ENCODE measurements at regions not wholly inside any gene's neighbourhood (a gene's known extent, or its start where the extent isn't known, plus 50 kb on each side); places are given as distances from the start of the nearest gene placed in this dataset.
"Not testable (repeated sequence)": the region's sequence is repeated elsewhere in the genome, so short reads cannot be mapped to it uniquely, and the experiment has no call there.

GRCh38 chrX:1140236-1140681, 72.2 kb downstream of the CRLF2 start:
- no peak for DNase-seq

GRCh38 chrX:1139185-1139500, 73.3 kb downstream of the CRLF2 start:
- DNase-seq: no peak

- no peak for DNase-seq
These were observed 73.8 kb downstream of the CRLF2 start for GRCh38 chrX:1138476-1139184.

GRCh38 chrX:1137531-1137930, 74.9 kb downstream of the CRLF2 start:
- DNase-seq: no peak

GRCh38 chrX:1136582-1136981, 75.9 kb downstream of the CRLF2 start:
- DNase-seq: not testable (repeated sequence)

GRCh38 chrX:1134976-1135375, 77.5 kb downstream of the CRLF2 start:
- DNase-seq: no peak

- DNase-seq: no peak
These were observed 78.3 kb downstream of the CRLF2 start for GRCh38 chrX:1134156-1134555.

- no peak for DNase-seq
These were observed 85.7 kb downstream of the CRLF2 start for GRCh38 chrX:1126738-1127137.

GRCh38 chrX:1124531-1124930, 87.9 kb downstream of the CRLF2 start:
- no peak for DNase-seq

GRCh38 chrX:1122851-1123250, 89.6 kb downstream of the CRLF2 start:
- DNase-seq: not testable (repeated sequence)

- DNase-seq: no peak
These were observed 93.2 kb downstream of the CRLF2 start for GRCh38 chrX:1119275-1119674.

GRCh38 chrX:1118572-1119199, 93.8 kb downstream of the CRLF2 start:
- DNase-seq: no peak

GRCh38 chrX:1115411-1115810, 97.0 kb downstream of the CRLF2 start:
- DNase-seq: not testable (repeated sequence)

- no peak for DNase-seq
These were observed 100.1 kb downstream of the CRLF2 start for GRCh38 chrX:1112321-1112720.

- DNase-seq: no peak
These were observed 100.7 kb downstream of the CRLF2 start for GRCh38 chrX:1111601-1112300.

GRCh38 chrX:1109580-1110119, 102.8 kb downstream of the CRLF2 start:
- no peak for DNase-seq

- DNase-seq: no peak
These were observed 103.7 kb downstream of the CRLF2 start for GRCh38 chrX:1108501-1109445.

GRCh38 chrX:1106478-1107210, 105.8 kb downstream of the CRLF2 start:
- no peak for DNase-seq

GRCh38 chrX:1105671-1106419, 106.6 kb downstream of the CRLF2 start:
- DNase-seq: no peak

GRCh38 chrX:1105031-1105430, 107.4 kb downstream of the CRLF2 start:
- DNase-seq: not testable (repeated sequence)

GRCh38 chrX:1103360-1103759, 109.1 kb downstream of the CRLF2 start:
- no peak for DNase-seq
